Nucleus accumbens (tissue), 56 donors: ENCODE measurements at regions not wholly inside any gene's neighbourhood (a gene's known extent, or its start where the extent isn't known, plus 50 kb on each side); places are given as distances from the start of the nearest gene placed in this dataset.

ENCODE experiments used
- DNase-seq, 56 donors: peaks; one replicate each; lab custom pipeline; 2025; lab: John Stamatoyannopoulos, UW

- no peak for DNase-seq
These were observed 342.2 kb upstream of the MEOX2 start for GRCh38 chr7:16028636-16029035.

- DNase-seq = no peak
These were observed 341.6 kb upstream of the MEOX2 start for GRCh38 chr7:16028103-16028502.

- DNase-seq = no peak
These were observed 340.9 kb upstream of the MEOX2 start for GRCh38 chr7:16027396-16027795.

GRCh38 chr7:16026253-16027020, 340.0 kb upstream of the MEOX2 start:
- DNase-seq = no peak

- DNase-seq = no peak
These were observed 339.2 kb upstream of the MEOX2 start for GRCh38 chr7:16025696-16026095.

- DNase-seq = no peak
These were observed 337.0 kb upstream of the MEOX2 start for GRCh38 chr7:16023503-16023902.

GRCh38 chr7:16023046-16023445, 336.6 kb upstream of the MEOX2 start:
- no peak for DNase-seq

GRCh38 chr7:16021851-16022250, 335.4 kb upstream of the MEOX2 start:
- no peak for DNase-seq

- DNase-seq = no peak
These were observed 329.5 kb upstream of the MEOX2 start for GRCh38 chr7:16015981-16016380.

GRCh38 chr7:16014031-16014430, 327.5 kb upstream of the MEOX2 start:
- DNase-seq = no peak

GRCh38 chr7:16007911-16008310, 321.4 kb upstream of the MEOX2 start:
- no peak for DNase-seq

GRCh38 chr7:16004702-16005101, 318.2 kb upstream of the MEOX2 start:
- no peak for DNase-seq

- no peak for DNase-seq
These were observed 315.0 kb upstream of the MEOX2 start for GRCh38 chr7:16001477-16001876.

- no peak for DNase-seq
These were observed 312.1 kb upstream of the MEOX2 start for GRCh38 chr7:15998617-15999016.

- no peak for DNase-seq
These were observed 308.5 kb upstream of the MEOX2 start for GRCh38 chr7:15995027-15995426.

- DNase-seq = no peak
These were observed 302.7 kb upstream of the MEOX2 start for GRCh38 chr7:15989194-15989593.

- no peak for DNase-seq
These were observed 299.3 kb upstream of the MEOX2 start for GRCh38 chr7:15985587-15986384.

GRCh38 chr7:15977663-15978062, 291.2 kb upstream of the MEOX2 start:
- DNase-seq = no peak

GRCh38 chr7:15972862-15973275, 286.4 kb upstream of the MEOX2 start:
- peak in 1 of 56 donors; percentile 4 for DNase-seq

GRCh38 chr7:15967551-15967950, 281.1 kb upstream of the MEOX2 start:
- DNase-seq = no peak

- no peak for DNase-seq
These were observed 280.6 kb upstream of the MEOX2 start for GRCh38 chr7:15967121-15967520.

- DNase-seq = no peak
These were observed 276.7 kb upstream of the MEOX2 start for GRCh38 chr7:15963206-15963605.
